ENCODE measurements at regions not wholly inside any gene's neighbourhood (a gene's known extent, or its start where the extent isn't known, plus 50 kb on each side); places are given as distances from the start of the nearest gene placed in this dataset.
A peak's percentile ranks its signal among the peaks of the same experiment; 100 is the strongest.

DNA sequence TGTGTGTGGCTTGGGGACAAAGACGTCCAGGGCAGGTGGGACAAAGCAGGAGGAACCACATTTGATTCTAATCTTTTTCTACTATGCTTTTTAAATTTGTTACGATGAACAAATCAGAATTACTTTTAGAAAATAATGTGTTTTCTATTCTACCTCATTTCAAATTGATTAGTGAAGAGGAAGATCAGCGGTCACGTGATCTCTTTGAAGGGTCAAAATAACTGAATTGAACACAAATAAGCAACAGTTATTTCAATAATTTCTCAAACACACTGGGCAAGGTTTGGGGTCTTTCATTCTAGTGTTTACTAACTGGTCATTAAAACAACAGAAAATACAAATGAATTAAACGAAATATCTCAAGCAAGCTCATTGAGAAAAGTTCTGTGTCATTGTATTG is 773.0 kb upstream of the IGFBP3 start:
- Histone ChIP-seq H4K5ac (ENCODE audit: insufficient read length, low read depth, low read length) (no peak overlapping the region), H2AK5ac (ENCODE audit: low read depth, low read length) (no peak overlapping the region), H3K4me1 (replicated peaks in 1 of 4; ENCODE audit: control insufficient read depth in 3 of 4, insufficient read depth in 4 of 4, low read length in 3 of 4) (no peaks in the 10 kb centered on the region), H2BK12ac (ENCODE audit: low read depth, low read length) (no peak overlapping the region), H4K91ac (replicated peaks; ENCODE audit: insufficient read length, low read length) (no peak overlapping the region), H2BK5ac (ENCODE audit: low read depth, low read length) (no peak overlapping the region), H3K27me3 (replicated peaks in 1 of 4; ENCODE audit: control insufficient read depth in 3 of 4, extremely low read depth in 1 of 4, insufficient read depth in 3 of 4, low read length in 3 of 4) (no peaks in the 10 kb centered on the region), H4K8ac (ENCODE audit: extremely low read depth, insufficient read depth, low read length) (no peak overlapping the region), H3K79me1 (ENCODE audit: low read depth, low read length) (no peaks in the 10 kb centered on the region), H3K18ac (ENCODE audit: extremely low read depth, low read length) (no peak overlapping the region), H3K4me2 (ENCODE audit: insufficient read depth in 1 of 2, low read depth in 2 of 2, low read length in 2 of 2) (no peak overlapping the region), H3K4me3 (ENCODE audit: extremely low read depth in 1 of 4, insufficient read depth in 2 of 4, low read depth in 3 of 4, low read length in 4 of 4) (no peak overlapping the region), H3K23ac (ENCODE audit: insufficient read length) (no peak overlapping the region), H3K23me2 (ENCODE audit: low read depth, low read length) (no peaks in the 10 kb centered on the region), H3K27ac (ENCODE audit: low read depth, low read length) (no peak overlapping the region), H3K79me2 (ENCODE audit: control insufficient read depth in 1 of 2, insufficient read depth in 2 of 2, low read length in 2 of 2) (no peaks in the 10 kb centered on the region), H3K4ac (replicated peaks; ENCODE audit: insufficient read length, low read depth, low read length) (no peak overlapping the region), H2BK120ac (replicated peaks; ENCODE audit: low read depth, low read length) (no peak overlapping the region), H3K14ac (ENCODE audit: insufficient read length) (no peak overlapping the region), H4K20me1 (replicated peaks in 1 of 2; ENCODE audit: control insufficient read depth in 1 of 2, insufficient read depth in 2 of 2, low read length in 2 of 2) (no peaks in the 10 kb centered on the region), H2BK15ac (ENCODE audit: low read length) (no peak overlapping the region), H2AFZ (ENCODE audit: low read length) (peak overlapping the region; percentile 78; the same call in 1 of the 2 replicates), H3K36me3 (ENCODE audit: control insufficient read depth in 2 of 4, insufficient read depth in 4 of 4, low read length in 3 of 4) (no peaks in the 10 kb centered on the region), H2BK20ac (ENCODE audit: low read length) (no peak overlapping the region), H3K9ac (replicated peaks in 1 of 4; ENCODE audit: extremely low read depth in 1 of 4, low read depth in 3 of 4, low read length in 3 of 4) (no peak overlapping the region), H3K9me3 (ENCODE audit: insufficient read depth in 2 of 2, low read depth in 1 of 2, low read length in 1 of 2) (no peaks in the 10 kb centered on the region), H3K56ac (replicated peaks; ENCODE audit: insufficient read length, low read depth, low read length) (no peak overlapping the region)
- no peak for FAIRE-seq
- DNase-seq (ENCODE audit: low read depth in 1 of 2, low spot score in 2 of 2), result no peak
- 62% methylated on average over 5 of the region's 5 CpGs; no CpG with 5 or more reads in 1 of the 2 experiments for WGBS, 2 experiments (ENCODE audit: extremely low coverage in 1 of 2, insufficient coverage in 1 of 2, insufficient read length in 1 of 2, insufficient replicate concordance in 2 of 2, low coverage in 1 of 2, low lambda C conversion rate in 2 of 2, missing lambda C conversion rate in 1 of 2)
- ChIA-PET CTCF (ENCODE audit: partially characterized antibody) (interaction anchor here (1.1 to 5.8 kb wide), 5 partner anchors 10 to 776 kb away, joined by 3 to 22 read pairs (median 4); no protein-coding TSS in a partner anchor), POLR2A (ENCODE audit: partially characterized antibody) (no interaction called here)
- no peak for TF ChIP-seq RBBP5 (IDR thresholded peaks at IDR 0.05; ENCODE audit: borderline replicate concordance, low read depth, low read length)
- TF ChIP-seq SRF (IDR thresholded peaks at IDR 0.05; ENCODE audit: low read depth, low read length), result no peak
- TF ChIP-seq, protein P1, sequence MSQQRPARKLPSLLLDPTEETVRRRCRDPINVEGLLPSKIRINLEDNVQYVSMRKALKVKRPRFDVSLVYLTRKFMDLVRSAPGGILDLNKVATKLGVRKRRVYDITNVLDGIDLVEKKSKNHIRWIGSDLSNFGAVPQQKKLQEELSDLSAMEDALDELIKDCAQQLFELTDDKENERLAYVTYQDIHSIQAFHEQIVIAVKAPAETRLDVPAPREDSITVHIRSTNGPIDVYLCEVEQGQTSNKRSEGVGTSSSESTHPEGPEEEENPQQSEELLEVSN (IDR thresholded peaks at IDR 0.05), result no peak
- TF ChIP-seq RAD21 (IDR thresholded peaks at IDR 0.05 in 1 of 2, conservative IDR thresholded peaks at IDR 0.05 in 1 of 2; ENCODE audit: low read depth in 2 of 2, low read length in 2 of 2), result no peak
- TF ChIP-seq RFX5 (IDR thresholded peaks at IDR 0.05; ENCODE audit: borderline replicate concordance, low read depth, low read length), result no peak
- TF ChIP-seq GABPA (IDR thresholded peaks at IDR 0.05; ENCODE audit: borderline replicate concordance, insufficient read depth, low read length), result no peak
- TF ChIP-seq CBX8 (IDR thresholded peaks at IDR 0.05; ENCODE audit: borderline replicate concordance, low read depth, low read length), result no peak
- no peak for TF ChIP-seq KDM1A (IDR thresholded peaks at IDR 0.05; ENCODE audit: borderline replicate concordance, low read length)
- no peak for TF ChIP-seq EZH2 (IDR thresholded peaks at IDR 0.05; ENCODE audit: low read depth, low read length, severe bottlenecking)
- no peak for TF ChIP-seq SP4 (IDR thresholded peaks at IDR 0.05; ENCODE audit: low read length)
- TF ChIP-seq JUND (IDR thresholded peaks at IDR 0.05; ENCODE audit: low read length), result no peak
- TF ChIP-seq POLR2AphosphoS5 (IDR thresholded peaks at IDR 0.05; ENCODE audit: low read depth, low read length), result no peak

All from H1 (cell line).